PC-9 (cell line): ENCODE measurements at regions not wholly inside any gene's neighbourhood (a gene's known extent, or its start where the extent isn't known, plus 50 kb on each side); places are given as distances from the start of the nearest gene placed in this dataset.

Experiments used
- BruUV-seq: library from RNA; stranded (reverse); fragments of 400-500 nt; replicated peaks from 2 replicates; lab custom pipeline; 2021; lab: Mats Ljungman, UMichigan
- CTCF ChIA-PET: fragments of 300-600 bp; sonication (Branson Sonifier 250); formaldehyde crosslinking; loops from one replicate; lab custom pipeline; 2022; ENCODE audit warnings: antibody characterized with exemption; lab: Charles Lee
- POLR2A ChIA-PET: fragments of 300-600 bp; sonication (Branson Sonifier 250); formaldehyde crosslinking; loops from one replicate; lab custom pipeline; 2022; ENCODE audit warnings: antibody characterized with exemption; ENCODE audit not compliant: unreplicated experiment; lab: Charles Lee
- DNase-seq, 2 experiments: peaks; one replicate each; pipeline versions ENCODE4 v3.0.0 to v3.0.0-alpha.2; 2015 to 2022; ENCODE audit warnings: mixed read lengths in 1 of 2
- H2AFZ ChIP-seq: fragments of 200-600 bp; sonication (generic); 2 replicates; pipeline ENCODE4 v1.8.1; 2017; ENCODE audit warnings: antibody characterized with exemption
- H3F3A ChIP-seq: fragments of 200-600 bp; sonication (generic); 2 replicates; pipeline ENCODE4 v1.8.1; 2017; ENCODE audit warnings: antibody characterized with exemption, mild to moderate bottlenecking, low read depth; ENCODE audit not compliant: insufficient read depth
- H3K27ac ChIP-seq: fragments of 200-600 bp; sonication (generic); 2 replicates; pipeline ENCODE4 v1.6.1; 2016; ENCODE audit warnings: mixed run types
- H3K27me3 ChIP-seq: fragments of 200-600 bp; sonication (generic); 2 replicates; pipeline ENCODE4 v1.6.1; 2016; ENCODE audit warnings: low read depth, mixed run types; ENCODE audit not compliant: insufficient read depth
- H3K36me3 ChIP-seq: fragments of 200-600 bp; sonication (generic); 2 replicates; pipeline ENCODE4 v1.6.1; 2016; ENCODE audit warnings: low read depth, mixed run types
- H3K4me1 ChIP-seq: fragments of 200-600 bp; sonication (generic); replicated peaks from 2 replicates; pipeline ENCODE4 v1.6.1; 2016; ENCODE audit warnings: mixed run types; ENCODE audit not compliant: insufficient read depth
- H3K4me2 ChIP-seq: fragments of 200-600 bp; sonication (generic); 2 replicates; pipeline ENCODE4 v1.6.1; 2017; ENCODE audit warnings: mixed run types
- H3K4me3 ChIP-seq: fragments of 200-600 bp; sonication (generic); 2 replicates; pipeline ENCODE4 v1.6.1; 2016; ENCODE audit warnings: mixed run types
- H3K79me2 ChIP-seq: fragments of 200-600 bp; sonication (generic); 2 replicates; pipeline ENCODE4 v1.6.1; 2017; ENCODE audit warnings: low read depth, mixed run types
- H3K9me2 ChIP-seq: fragments of 200-600 bp; sonication (generic); 2 replicates; pipeline ENCODE4 v1.8.1; 2017; ENCODE audit warnings: mild to moderate bottlenecking; ENCODE audit not compliant: insufficient read depth
- H3K9me3 ChIP-seq: fragments of 200-600 bp; sonication (generic); 2 replicates; pipeline ENCODE4 v1.8.1; 2016; ENCODE audit warnings: low read depth; ENCODE audit not compliant: insufficient read depth
- H4K20me1 ChIP-seq: fragments of 200-600 bp; sonication (generic); 2 replicates; pipeline ENCODE4 v1.8.1; 2017; ENCODE audit not compliant: insufficient read depth
- EZH2 ChIP-seq: fragments of 200-600 bp; sonication (generic); IDR thresholded peaks from 2 replicates; pipeline ENCODE4 v1.8.0; 2017; ENCODE audit warnings: antibody characterized with exemption, low read depth
- intact Hi-C: fragments of 100-400 bp; cut with micrococcal nuclease; formaldehyde crosslinking; loops from one replicate; pipeline ENCODE4 v1.10.0; 2022; ENCODE audit not compliant: unreplicated experiment
- TF ChIP-seq, protein P1 (sequence below): fragments of 200-600 bp; sonication (generic); conservative IDR thresholded peaks from 2 replicates; pipeline ENCODE4 v1.6.1; 2017; ENCODE audit warnings: mixed run types, antibody characterized with exemption, mild to moderate bottlenecking, moderate library complexity

DNA sequence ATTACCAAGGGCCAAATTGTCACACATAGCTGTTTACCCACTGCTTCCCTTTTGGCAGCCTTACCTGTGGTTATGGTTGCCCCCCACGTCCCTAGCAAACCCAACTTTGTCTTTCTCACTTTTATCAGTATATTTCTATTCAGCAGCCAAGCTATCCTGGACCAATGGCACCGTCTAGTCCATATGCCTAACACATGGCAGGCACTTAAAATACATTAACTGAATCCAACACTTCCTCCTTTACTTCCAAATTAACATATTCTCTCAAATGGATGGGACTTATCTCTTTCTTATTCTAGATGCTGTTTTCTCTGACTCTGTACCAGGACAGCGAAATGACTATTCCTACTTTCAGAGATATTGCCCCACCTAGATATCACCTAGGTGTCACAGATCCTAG lies 50.9 kb upstream of the SLC44A1 start:
- CTCF ChIA-PET: no interaction called here
- TF ChIP-seq, protein P1, sequence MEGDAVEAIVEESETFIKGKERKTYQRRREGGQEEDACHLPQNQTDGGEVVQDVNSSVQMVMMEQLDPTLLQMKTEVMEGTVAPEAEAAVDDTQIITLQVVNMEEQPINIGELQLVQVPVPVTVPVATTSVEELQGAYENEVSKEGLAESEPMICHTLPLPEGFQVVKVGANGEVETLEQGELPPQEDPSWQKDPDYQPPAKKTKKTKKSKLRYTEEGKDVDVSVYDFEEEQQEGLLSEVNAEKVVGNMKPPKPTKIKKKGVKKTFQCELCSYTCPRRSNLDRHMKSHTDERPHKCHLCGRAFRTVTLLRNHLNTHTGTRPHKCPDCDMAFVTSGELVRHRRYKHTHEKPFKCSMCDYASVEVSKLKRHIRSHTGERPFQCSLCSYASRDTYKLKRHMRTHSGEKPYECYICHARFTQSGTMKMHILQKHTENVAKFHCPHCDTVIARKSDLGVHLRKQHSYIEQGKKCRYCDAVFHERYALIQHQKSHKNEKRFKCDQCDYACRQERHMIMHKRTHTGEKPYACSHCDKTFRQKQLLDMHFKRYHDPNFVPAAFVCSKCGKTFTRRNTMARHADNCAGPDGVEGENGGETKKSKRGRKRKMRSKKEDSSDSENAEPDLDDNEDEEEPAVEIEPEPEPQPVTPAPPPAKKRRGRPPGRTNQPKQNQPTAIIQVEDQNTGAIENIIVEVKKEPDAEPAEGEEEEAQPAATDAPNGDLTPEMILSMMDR: no peak
- no peak for TF ChIP-seq EZH2

DNA sequence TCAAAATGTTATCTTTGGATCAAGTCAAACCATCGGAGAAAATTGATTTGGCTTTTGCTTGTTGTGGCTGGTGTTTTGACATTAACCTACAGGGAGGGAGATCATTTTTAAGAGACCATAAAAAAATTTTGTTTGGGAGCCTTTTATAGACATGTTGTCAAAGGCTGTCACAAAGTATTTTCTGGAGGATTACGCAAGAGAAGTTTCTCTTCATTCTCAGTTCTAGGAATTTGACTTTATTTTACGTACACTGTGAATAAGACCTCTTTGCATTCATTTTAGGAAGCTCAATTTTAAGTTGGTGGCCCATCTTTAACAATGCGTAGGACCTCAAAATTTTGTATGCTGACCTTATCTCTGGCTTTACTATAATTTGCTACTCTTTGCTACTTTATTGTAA lies 50.2 kb upstream of the SLC44A1 start:
- TF ChIP-seq, protein P1: no peak
- TF ChIP-seq EZH2: no peak
- no peak for DNase-seq
- intact Hi-C loops: no loop called here
- Histone ChIP-seq H4K20me1 (no peaks in the 10 kb centered on the region), H3K4me3 (no peak overlapping the region), H3K36me3 (no peaks in the 10 kb centered on the region), H2AFZ (no peak overlapping the region), H3K4me2 (no peak overlapping the region), H3K79me2 (no peaks in the 10 kb centered on the region), H3K4me1 (peaks cover 26% of the 10 kb centered on the region), H3K9me2 (no peaks in the 10 kb centered on the region), H3K9me3 (no peaks in the 10 kb centered on the region; the same call in 1 of the 2 replicates), H3K27ac (no peak overlapping the region), H3K27me3 (no peaks in the 10 kb centered on the region), H3F3A (peaks cover 14% of the 10 kb centered on the region; the same call in 1 of the 2 replicates)
- BruUV-seq: no TSS peak
- ChIA-PET POLR2A (no interaction called here), CTCF (no interaction called here)

More for the DNA sequence above, 50.9 kb upstream of the SLC44A1 start:
- Histone ChIP-seq H3K27ac (no peak overlapping the region), H3F3A (peaks cover 14% of the 10 kb centered on the region; the same call in 1 of the 2 replicates), H3K79me2 (no peaks in the 10 kb centered on the region), H3K9me2 (no peaks in the 10 kb centered on the region), H4K20me1 (no peaks in the 10 kb centered on the region), H2AFZ (no peak overlapping the region), H3K36me3 (no peaks in the 10 kb centered on the region), H3K4me1 (peaks cover 28% of the 10 kb centered on the region), H3K9me3 (no peaks in the 10 kb centered on the region; the same call in 1 of the 2 replicates), H3K27me3 (no peaks in the 10 kb centered on the region), H3K4me2 (no peak overlapping the region), H3K4me3 (no peak overlapping the region)
- DNase-seq: no peak
- intact Hi-C loops: no loop called here
- POLR2A ChIA-PET: no interaction called here
- BruUV-seq: no TSS peak
